ENCODE measurements at regions not wholly inside any gene's neighbourhood (a gene's known extent, or its start where the extent isn't known, plus 50 kb on each side); places are given as distances from the start of the nearest gene placed in this dataset.
"Not testable (repeated sequence)": the region's sequence is repeated elsewhere in the genome, so short reads cannot be mapped to it uniquely, and the experiment has no call there.

GRCh38 chr6:167662075-167662880 is 164.4 kb upstream of the AFDN start:
- DNase-seq (ENCODE audit: low read depth), result no peak

- no peak for DNase-seq (ENCODE audit: low read depth)
These were observed 163.9 kb upstream of the AFDN start for GRCh38 chr6:167662881-167663205.

GRCh38 chr6:167663316-167663715 is 163.4 kb upstream of the AFDN start:
- no peak for DNase-seq (ENCODE audit: low read depth)

GRCh38 chr6:167663784-167664443 is 162.8 kb upstream of the AFDN start:
- DNase-seq (ENCODE audit: low read depth), result no peak

- DNase-seq (ENCODE audit: low read depth), result no peak
These were observed 161.7 kb upstream of the AFDN start for GRCh38 chr6:167664678-167665660.

GRCh38 chr6:167665698-167666330 is 160.9 kb upstream of the AFDN start:
- no peak for DNase-seq (ENCODE audit: low read depth)

DNA sequence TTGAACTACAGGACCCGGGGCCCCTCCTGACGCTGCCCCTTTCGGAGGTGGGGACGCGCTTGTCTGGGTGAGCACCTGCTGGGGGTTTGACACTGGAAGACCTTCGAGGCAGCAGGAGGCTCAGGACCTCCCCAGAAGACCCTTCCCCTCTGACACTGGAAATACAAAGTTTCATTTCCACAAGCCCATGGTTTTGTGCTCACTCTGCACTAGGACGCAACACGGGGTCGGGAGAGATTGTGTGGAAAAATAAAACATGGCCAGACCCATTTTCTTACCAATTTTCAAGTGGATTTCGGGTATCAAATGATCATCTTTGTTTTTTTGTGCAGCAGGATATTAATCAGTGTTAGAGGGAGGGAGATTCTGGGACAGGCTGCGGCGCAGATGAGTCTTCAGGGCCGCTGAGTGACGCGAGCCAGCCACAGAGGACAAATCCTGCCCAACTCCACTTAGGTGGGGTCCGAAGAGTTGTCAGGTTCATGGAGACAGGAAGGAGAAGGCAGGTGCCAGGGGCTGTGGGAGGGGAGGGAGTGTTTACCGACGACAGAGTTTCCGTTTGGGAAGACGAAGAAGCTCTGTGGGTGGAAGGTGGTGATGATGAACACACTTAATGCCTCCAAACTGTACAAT is 160.0 kb upstream of the AFDN start:
- DNase-seq (ENCODE audit: low read depth), result no peak

DNA sequence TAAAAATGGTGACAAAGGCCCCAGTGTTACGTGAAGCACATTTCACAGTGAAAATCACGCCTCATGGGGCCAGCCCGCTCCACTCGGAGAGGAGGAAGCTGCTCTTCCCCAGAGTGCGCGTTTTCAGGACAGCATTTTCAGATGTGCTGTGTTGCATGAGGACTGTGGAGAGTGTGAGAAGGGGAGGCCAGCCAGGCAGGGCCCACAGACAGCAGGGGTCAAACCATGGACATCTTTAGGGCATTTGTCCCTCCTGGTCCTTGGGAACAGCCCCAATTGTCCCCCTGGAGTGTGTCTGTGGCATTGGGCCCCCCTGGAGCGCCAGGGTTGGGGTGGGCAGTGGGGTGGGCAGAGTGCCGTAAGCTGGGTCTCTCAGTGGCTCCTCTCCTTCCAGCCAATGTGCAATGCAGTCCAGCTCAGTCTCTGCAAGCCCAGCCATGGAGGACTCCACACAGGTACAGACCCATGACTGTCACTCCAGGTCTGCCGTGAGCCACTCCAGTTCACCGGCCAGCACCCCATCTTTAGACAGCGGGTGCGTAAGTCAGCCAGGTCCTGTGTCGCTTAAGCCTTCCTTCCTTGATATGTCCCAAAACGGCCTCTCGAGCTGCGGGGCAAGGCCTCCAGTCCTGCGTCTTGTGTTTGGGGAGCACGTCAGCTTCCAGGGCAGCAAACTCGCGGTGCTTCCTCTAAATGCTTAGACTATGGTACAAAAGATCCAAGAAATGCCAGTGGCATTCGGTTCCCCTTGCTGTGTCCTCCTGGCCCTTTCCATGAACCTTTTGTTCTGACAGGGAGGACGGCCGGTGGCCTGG is 159.3 kb upstream of the AFDN start:
- no peak for DNase-seq (ENCODE audit: low read depth)

GRCh38 chr6:167668019-167668753 is 158.5 kb upstream of the AFDN start:
- DNase-seq (ENCODE audit: low read depth), result no peak

GRCh38 chr6:167668754-167669552 is 157.8 kb upstream of the AFDN start:
- no peak for DNase-seq (ENCODE audit: low read depth)

- DNase-seq (ENCODE audit: low read depth), result no peak
These were observed 157.2 kb upstream of the AFDN start for GRCh38 chr6:167669553-167669849.

DNA sequence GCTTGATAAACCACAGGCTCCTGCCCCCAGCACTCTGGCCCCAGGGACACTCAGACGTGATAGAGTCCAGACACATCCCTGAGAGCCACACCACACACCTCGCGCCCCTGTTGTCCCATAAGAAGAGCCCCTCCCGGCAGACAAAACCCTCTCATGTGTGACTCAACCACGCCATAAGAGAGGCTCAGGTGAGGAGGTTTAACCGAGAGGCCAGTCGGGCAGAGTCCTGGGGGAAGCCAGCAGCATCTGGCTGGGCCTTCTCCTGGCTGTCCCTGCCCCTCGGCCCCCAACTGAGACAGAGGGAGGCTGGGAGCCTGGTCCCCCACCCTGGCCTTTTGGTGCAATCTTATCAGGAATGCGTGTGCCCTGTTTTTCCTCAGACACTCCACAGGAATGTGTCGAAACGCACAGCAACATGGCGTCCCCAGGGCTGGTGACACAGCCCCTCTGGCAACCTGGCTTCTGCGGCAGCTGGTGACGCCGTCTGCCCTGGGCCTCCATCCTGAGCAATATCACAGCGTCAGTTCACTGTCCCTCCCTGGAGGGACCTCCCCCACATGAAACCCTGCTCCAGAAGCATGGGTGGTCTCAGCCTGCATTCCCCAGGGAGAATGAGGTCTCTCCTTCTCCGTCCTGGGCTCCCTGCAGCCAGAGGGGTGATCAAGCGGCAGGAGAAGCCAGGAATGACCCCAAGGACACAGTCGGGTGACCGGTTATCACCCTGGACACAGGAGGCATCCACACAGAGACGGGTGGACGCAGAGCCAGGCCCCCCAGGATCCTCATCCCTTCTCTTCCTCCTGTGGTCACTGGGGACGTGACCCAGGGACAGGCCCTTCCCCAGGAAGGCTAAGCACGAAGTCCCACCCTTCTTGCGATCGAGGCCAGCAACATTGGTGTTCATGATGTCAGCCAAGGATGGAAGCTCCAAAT is 156.6 kb upstream of the AFDN start:
- no peak for DNase-seq (ENCODE audit: low read depth)

GRCh38 chr6:167670938-167671338 is 155.8 kb upstream of the AFDN start:
- no peak for DNase-seq (ENCODE audit: low read depth)

- not testable (repeated sequence) for DNase-seq (ENCODE audit: low read depth)
These were observed 155.2 kb upstream of the AFDN start for GRCh38 chr6:167671379-167671976.

- DNase-seq (ENCODE audit: low read depth), result no peak
These were observed 154.6 kb upstream of the AFDN start for GRCh38 chr6:167671977-167672687.

- no peak for DNase-seq (ENCODE audit: low read depth)
These were observed 154.0 kb upstream of the AFDN start for GRCh38 chr6:167672738-167673137.

DNA sequence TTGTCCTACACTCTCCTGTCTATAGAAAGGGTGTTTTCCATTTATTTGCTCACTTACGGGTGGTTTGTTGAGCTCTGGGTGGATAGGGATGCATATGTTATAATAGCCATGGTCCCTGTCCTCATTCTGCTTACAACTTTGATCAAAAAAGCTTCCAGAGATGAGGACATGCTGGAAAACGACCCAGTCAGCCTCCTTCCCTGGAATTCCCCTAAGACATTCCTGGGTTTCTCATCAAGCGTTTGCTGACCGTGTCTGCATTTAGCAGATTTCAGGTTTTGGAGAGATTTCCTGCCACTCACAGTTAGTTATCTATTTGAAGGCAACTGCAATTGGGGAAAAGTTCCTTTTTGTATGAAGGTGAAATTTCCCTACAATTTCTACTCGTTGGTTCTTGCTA is 152.8 kb upstream of the AFDN start:
- no peak for DNase-seq (ENCODE audit: low read depth)

Data from stimulated activated CD8-positive, alpha-beta memory T cell treated with anti-CD3 and anti-CD28 coated beads, Interleukin-15, amount 100 ng/mL, for 24 hours (primary cell).